Mesothelial cell of epicardium (in vitro differentiated cells): ENCODE measurements at regions not wholly inside any gene's neighbourhood (a gene's known extent, or its start where the extent isn't known, plus 50 kb on each side); places are given as distances from the start of the nearest gene placed in this dataset.
"Not testable (repeated sequence)": the region's sequence is repeated elsewhere in the genome, so short reads cannot be mapped to it uniquely, and the experiment has no call there.

Source experiments
- DNase-seq, 2 experiments: peaks; one replicate each; pipeline ENCODE4 v3.0.0; 2021; ENCODE audit warnings: low spot score in 2 of 2; ENCODE audit not compliant: unreplicated experiment in 2 of 2
- H3K27ac Mint-ChIP-seq: 2 replicates; pipeline ENCODE4 v1.8.0; 2021; ENCODE audit warnings: mixed read lengths
- H3K27me3 Mint-ChIP-seq: 2 replicates; pipeline ENCODE4 v1.8.0; 2021; ENCODE audit warnings: low read depth, mixed read lengths
- H3K36me3 Mint-ChIP-seq: 2 replicates; pipeline ENCODE4 v1.8.0; 2021; ENCODE audit warnings: mixed read lengths
- H3K4me1 Mint-ChIP-seq: 2 replicates; pipeline ENCODE4 v1.8.0; 2021; ENCODE audit warnings: mixed read lengths
- H3K4me3 Mint-ChIP-seq: 2 replicates; pipeline ENCODE4 v1.8.0; 2021; ENCODE audit warnings: mild to moderate bottlenecking, moderate library complexity, mixed read lengths
- H3K9me3 Mint-ChIP-seq: 2 replicates; pipeline ENCODE4 v1.8.0; 2021; ENCODE audit warnings: mixed read lengths
- CTCF ChIP-seq: fragments of 200-600 bp; sonication (generic); IDR thresholded peaks from one replicate; pipeline ENCODE4 v1.5.0; 2021; ENCODE audit warnings: antibody characterized with exemption; ENCODE audit not compliant: unreplicated experiment

- DNase-seq, H3K36me3 Mint-ChIP-seq: not testable (repeated sequence)
Measured at GRCh38 chr4:9505341-9505740, 61.1 kb downstream of the DEFB131A start.

GRCh38 chr4:9506672-9507071 lies 62.5 kb downstream of the DEFB131A start:
- H3K4me1 Mint-ChIP-seq, H3K9me3 Mint-ChIP-seq, H3K36me3 Mint-ChIP-seq, H3K4me3 Mint-ChIP-seq, DNase-seq, H3K27me3 Mint-ChIP-seq, H3K27ac Mint-ChIP-seq: not testable (repeated sequence)

More at GRCh38 chr4:9505341-9505740, 61.1 kb downstream of the DEFB131A start:
- H3K27me3 Mint-ChIP-seq, H3K9me3 Mint-ChIP-seq, H3K4me3 Mint-ChIP-seq, H3K4me1 Mint-ChIP-seq, H3K27ac Mint-ChIP-seq: not testable (repeated sequence)

GRCh38 chr4:9512941-9513340 lies 68.7 kb downstream of the DEFB131A start:
- DNase-seq, H3K4me3 Mint-ChIP-seq, H3K27me3 Mint-ChIP-seq, H3K4me1 Mint-ChIP-seq, H3K27ac Mint-ChIP-seq, H3K36me3 Mint-ChIP-seq: not testable (repeated sequence)
- H3K9me3 Mint-ChIP-seq: peaks cover 13% of the 10 kb centered on the region

GRCh38 chr4:9519631-9520030 lies 75.4 kb downstream of the DEFB131A start:
- not testable (repeated sequence) for H3K4me1 Mint-ChIP-seq, H3K36me3 Mint-ChIP-seq, DNase-seq, H3K27me3 Mint-ChIP-seq, H3K27ac Mint-ChIP-seq, H3K4me3 Mint-ChIP-seq
- H3K9me3 Mint-ChIP-seq: peaks cover 15% of the 10 kb centered on the region

- H3K27me3 Mint-ChIP-seq: peaks cover 18% of the 10 kb centered on the region
- not testable (repeated sequence) for H3K4me1 Mint-ChIP-seq, H3K36me3 Mint-ChIP-seq, H3K27ac Mint-ChIP-seq, H3K4me3 Mint-ChIP-seq, DNase-seq, H3K9me3 Mint-ChIP-seq
Measured at GRCh38 chr4:9522903-9523302, 78.7 kb downstream of the DEFB131A start.

- DNase-seq, H3K27ac Mint-ChIP-seq, H3K9me3 Mint-ChIP-seq, H3K4me3 Mint-ChIP-seq, H3K36me3 Mint-ChIP-seq, H3K4me1 Mint-ChIP-seq: not testable (repeated sequence)
- H3K27me3 Mint-ChIP-seq: peaks cover 31% of the 10 kb centered on the region
Measured at GRCh38 chr4:9524406-9524805, 80.2 kb downstream of the DEFB131A start.

- TF ChIP-seq CTCF: peak; percentile 84
- peak; percentile 48 to 89 for DNase-seq
- H3K9me3 Mint-ChIP-seq, H3K4me1 Mint-ChIP-seq, H3K27ac Mint-ChIP-seq, H3K36me3 Mint-ChIP-seq: not testable (repeated sequence)
- Mint-ChIP-seq H3K27me3 (peaks cover 72% of the 10 kb centered on the region), H3K4me3 (peak overlapping the region; percentile 68)
Measured at GRCh38 chr4:9532134-9532862, 88.1 kb downstream of the DEFB131A start.

- H3K27ac Mint-ChIP-seq, H3K9me3 Mint-ChIP-seq, DNase-seq, H3K4me1 Mint-ChIP-seq, H3K36me3 Mint-ChIP-seq: not testable (repeated sequence)
- Mint-ChIP-seq H3K4me3 (peak overlapping the region; percentile 68), H3K27me3 (peaks cover 72% of the 10 kb centered on the region)
Measured at GRCh38 chr4:9532863-9533192, 88.6 kb downstream of the DEFB131A start.

GRCh38 chr4:9537101-9537500 lies 92.9 kb downstream of the DEFB131A start:
- H3K27ac Mint-ChIP-seq, H3K36me3 Mint-ChIP-seq, H3K9me3 Mint-ChIP-seq, H3K4me3 Mint-ChIP-seq, DNase-seq, H3K4me1 Mint-ChIP-seq: not testable (repeated sequence)
- peaks cover 39% of the 10 kb centered on the region for H3K27me3 Mint-ChIP-seq

- H3K4me3 Mint-ChIP-seq, H3K36me3 Mint-ChIP-seq, DNase-seq, H3K9me3 Mint-ChIP-seq, H3K4me1 Mint-ChIP-seq, H3K27ac Mint-ChIP-seq: not testable (repeated sequence)
- H3K27me3 Mint-ChIP-seq: peaks cover 15% of the 10 kb centered on the region
Measured at GRCh38 chr4:9539939-9540520, 95.8 kb downstream of the DEFB131A start.

- not testable (repeated sequence) for H3K36me3 Mint-ChIP-seq, H3K4me1 Mint-ChIP-seq, H3K9me3 Mint-ChIP-seq, H3K4me3 Mint-ChIP-seq, H3K27ac Mint-ChIP-seq, DNase-seq
- H3K27me3 Mint-ChIP-seq: peaks cover 11% of the 10 kb centered on the region
Measured at GRCh38 chr4:9541388-9541915, 97.2 kb downstream of the DEFB131A start.

GRCh38 chr4:9544851-9545250 lies 100.6 kb downstream of the DEFB131A start:
- not testable (repeated sequence) for DNase-seq

GRCh38 chr4:9547470-9547869 lies 103.3 kb downstream of the DEFB131A start:
- DNase-seq, H3K27ac Mint-ChIP-seq, H3K4me3 Mint-ChIP-seq, H3K4me1 Mint-ChIP-seq, H3K9me3 Mint-ChIP-seq, H3K36me3 Mint-ChIP-seq: not testable (repeated sequence)
- peaks cover 12% of the 10 kb centered on the region for H3K27me3 Mint-ChIP-seq

More at GRCh38 chr4:9544851-9545250, 100.6 kb downstream of the DEFB131A start:
- not testable (repeated sequence) for H3K27ac Mint-ChIP-seq, H3K9me3 Mint-ChIP-seq, H3K4me1 Mint-ChIP-seq, H3K36me3 Mint-ChIP-seq, H3K4me3 Mint-ChIP-seq
- peaks cover 17% of the 10 kb centered on the region for H3K27me3 Mint-ChIP-seq
